K562 (cell line): ENCODE measurements at regions not wholly inside any gene's neighbourhood (a gene's known extent, or its start where the extent isn't known, plus 50 kb on each side); places are given as distances from the start of the nearest gene placed in this dataset.

Source experiments
- RHOXF2B ChIP-seq: fragments of 250-450 bp; sonication (Bioruptor Pico); conservative IDR thresholded peaks from 2 replicates; pipeline ENCODE4 v1.5.1; 2021
- SUPT5H ChIP-seq: fragments of 450-650 bp; IDR thresholded peaks from 2 replicates; pipeline ENCODE4 v1.6.1; 2016

DNA sequence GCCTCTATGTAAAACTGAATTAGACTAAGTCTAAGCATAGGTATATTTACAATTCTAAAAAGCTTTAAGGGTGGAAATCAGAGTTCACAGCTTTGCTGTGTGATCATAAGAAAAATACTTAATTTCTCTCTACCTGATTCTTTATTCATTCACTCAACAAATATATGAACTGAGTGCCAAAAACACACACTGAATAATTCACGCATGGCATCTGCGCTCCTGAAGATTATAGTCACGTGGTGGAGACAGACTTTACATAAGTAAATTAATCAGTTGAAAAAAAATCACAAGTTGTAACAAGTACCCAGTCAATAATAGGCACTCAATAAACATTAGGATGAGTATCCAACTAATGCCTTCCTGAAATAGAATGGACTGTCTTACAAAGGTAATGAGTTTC is 351.6 kb downstream of the METTL4 start:
- TF ChIP-seq SUPT5H (no peak), RHOXF2B (no peak)
